DMS 273 treated with DMSO at 0.1 percent for 48 hours (cell line): ENCODE measurements at regions not wholly inside any gene's neighbourhood (a gene's known extent, or its start where the extent isn't known, plus 50 kb on each side); places are given as distances from the start of the nearest gene placed in this dataset.
"Not testable (repeated sequence)": the region's sequence is repeated elsewhere in the genome, so short reads cannot be mapped to it uniquely, and the experiment has no call there.

Source experiments
- DNase-seq: peaks from one replicate; lab custom pipeline; 2025; lab: John Stamatoyannopoulos, UW

- no peak for DNase-seq
These were observed 176.1 kb upstream of the CDIN1 start for GRCh38 chr15:36403351-36403750.

DNA sequence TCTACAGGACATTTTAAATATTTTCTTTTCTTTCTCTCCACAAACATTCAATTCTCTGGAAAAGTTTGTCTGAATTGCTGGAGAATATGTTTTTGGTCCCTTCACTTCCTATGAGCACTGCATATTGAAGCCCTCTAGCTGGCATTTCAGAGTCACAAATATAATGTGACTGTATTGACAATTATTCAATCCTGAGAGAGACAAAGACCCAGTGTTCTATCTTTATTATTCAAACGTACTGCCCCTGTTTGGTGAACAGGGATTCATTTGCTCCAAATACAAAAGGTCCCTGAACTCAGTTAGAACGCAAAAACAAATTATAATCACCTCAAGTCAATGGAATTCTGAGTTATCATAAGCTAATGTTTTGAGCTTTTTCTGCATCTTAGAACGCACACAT, 173.1 kb upstream of the CDIN1 start:
- no peak for DNase-seq

GRCh38 chr15:36406911-36407310, 172.5 kb upstream of the CDIN1 start:
- DNase-seq: no peak

DNA sequence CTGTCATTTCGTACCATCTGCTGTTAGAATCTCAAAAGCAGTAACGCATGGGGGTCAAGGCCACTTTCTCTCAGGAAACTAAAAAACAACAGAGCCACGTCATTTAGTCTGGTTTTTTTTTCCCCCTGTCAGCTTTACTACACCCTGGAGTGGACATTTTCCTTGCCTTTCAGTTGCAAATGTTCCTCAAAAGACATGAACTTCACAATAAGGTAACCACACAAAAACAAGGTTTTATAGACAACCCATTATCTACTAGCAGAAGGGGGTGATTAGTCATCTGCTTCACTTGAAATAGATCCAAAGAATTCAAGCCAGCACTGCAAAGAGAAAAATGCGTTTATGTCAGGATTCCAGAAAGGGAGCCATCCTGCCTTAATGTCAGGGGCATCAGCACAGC, 171.8 kb upstream of the CDIN1 start:
- DNase-seq: peak; percentile 18

DNA sequence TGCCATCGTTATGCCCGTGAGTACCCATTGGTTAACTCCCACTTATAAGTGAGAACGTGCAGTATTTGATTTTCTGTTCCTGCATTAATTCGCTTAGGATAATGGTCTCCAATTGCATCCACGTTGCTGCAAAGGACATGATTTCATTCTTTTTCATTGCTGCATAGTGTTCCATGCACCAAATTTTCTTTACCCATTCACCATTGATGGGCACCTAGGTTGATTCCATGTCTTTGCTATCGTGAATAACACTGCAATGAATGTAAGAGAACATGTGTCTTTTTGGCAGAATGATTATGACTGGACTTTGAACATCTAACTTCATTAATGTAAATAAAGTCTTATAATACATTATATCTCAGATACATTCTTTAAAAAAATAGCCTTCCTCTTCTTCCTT, 169.6 kb upstream of the CDIN1 start:
- no peak for DNase-seq

- DNase-seq: no peak
These were observed 164.8 kb upstream of the CDIN1 start for GRCh38 chr15:36414670-36415069.

DNA sequence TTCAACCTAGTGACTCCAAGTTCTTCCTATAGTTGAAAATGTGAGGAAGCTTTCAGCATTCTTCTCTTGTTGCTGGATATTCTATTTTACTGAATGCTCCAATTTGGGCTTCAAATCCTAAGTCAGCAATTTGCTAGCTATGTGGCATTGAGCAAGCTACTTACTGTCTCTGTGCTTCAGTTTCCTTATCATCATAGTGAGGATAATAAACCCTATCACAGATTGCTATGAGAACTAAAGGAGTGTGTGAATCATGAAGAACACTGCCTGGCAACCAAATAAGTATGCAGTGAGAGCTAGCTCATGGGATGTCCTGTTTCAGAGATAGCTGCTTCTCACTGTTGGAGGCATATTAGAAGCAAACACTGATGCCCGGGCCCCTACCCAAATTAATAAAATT, 163.8 kb upstream of the CDIN1 start:
- no peak for DNase-seq

DNA sequence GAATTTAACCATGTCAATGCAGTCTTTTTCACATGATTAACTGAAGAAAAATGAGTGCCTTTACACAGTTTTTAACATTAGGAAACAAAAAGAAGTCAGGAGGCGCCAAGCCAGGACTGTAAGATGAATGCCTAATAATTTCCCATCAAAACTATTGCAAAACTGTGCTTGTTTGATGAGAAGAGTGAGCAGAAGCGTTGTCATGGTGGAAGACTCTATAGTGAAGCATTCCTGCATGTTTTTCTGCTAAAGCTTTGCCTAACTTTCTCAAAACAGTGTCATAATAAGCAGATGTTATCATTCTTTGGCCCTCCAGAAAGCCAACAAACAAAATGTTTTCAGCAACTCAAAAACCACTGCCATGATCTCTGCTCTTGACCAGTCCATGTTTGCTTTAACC, 156.8 kb upstream of the CDIN1 start:
- DNase-seq: no peak

GRCh38 chr15:36426691-36427090, 152.7 kb upstream of the CDIN1 start:
- no peak for DNase-seq

GRCh38 chr15:36428102-36428845, 151.2 kb upstream of the CDIN1 start:
- DNase-seq: no peak

GRCh38 chr15:36429707-36430106, 149.7 kb upstream of the CDIN1 start:
- DNase-seq: no peak

DNA sequence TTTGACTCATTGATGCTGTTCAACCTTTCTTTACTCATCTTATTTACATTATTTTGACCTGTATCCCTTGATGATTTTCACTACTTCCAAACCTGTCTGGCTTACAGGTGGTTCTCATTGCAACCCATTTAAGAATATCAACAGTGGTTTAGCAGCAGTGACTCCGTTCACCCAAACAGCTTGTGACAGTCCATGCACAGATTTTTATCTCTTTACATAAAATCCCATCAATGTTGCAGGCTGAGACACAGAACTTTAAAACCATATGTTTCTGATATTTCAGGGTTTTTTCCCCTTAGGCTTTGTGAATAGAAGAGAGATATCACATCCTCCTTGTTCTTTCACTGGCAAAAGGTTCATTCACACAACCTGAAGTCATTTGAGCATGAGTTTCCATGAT, 149.1 kb upstream of the CDIN1 start:
- no peak for DNase-seq

- no peak for DNase-seq
These were observed 148.6 kb upstream of the CDIN1 start for GRCh38 chr15:36430726-36431265.

DNA sequence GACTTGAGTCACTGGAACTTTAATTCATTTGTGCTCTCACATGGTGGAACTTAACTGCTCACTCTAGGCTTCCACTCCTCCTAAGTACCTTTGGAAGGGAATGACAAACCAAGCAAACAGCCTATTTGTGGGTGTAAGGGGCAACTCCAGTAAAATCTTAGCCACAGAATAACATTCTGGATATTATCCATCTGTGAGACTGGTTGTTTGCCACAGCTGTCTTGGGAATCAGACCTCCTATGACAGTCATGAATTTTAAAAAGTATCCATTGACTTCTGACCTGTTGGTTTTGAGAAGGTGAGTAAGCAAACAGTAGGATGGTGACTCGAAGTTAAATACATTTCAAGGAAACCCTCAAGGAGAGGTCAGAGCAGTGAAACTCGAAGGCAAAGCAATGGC, 147.3 kb upstream of the CDIN1 start:
- DNase-seq: no peak

GRCh38 chr15:36434177-36434576, 145.2 kb upstream of the CDIN1 start:
- DNase-seq: no peak

GRCh38 chr15:36438499-36438898, 140.9 kb upstream of the CDIN1 start:
- DNase-seq: no peak

GRCh38 chr15:36447373-36447772, 132.1 kb upstream of the CDIN1 start:
- no peak for DNase-seq

- no peak for DNase-seq
These were observed 131.0 kb upstream of the CDIN1 start for GRCh38 chr15:36448418-36448817.

- no peak for DNase-seq
These were observed 130.3 kb upstream of the CDIN1 start for GRCh38 chr15:36449084-36449661.

DNA sequence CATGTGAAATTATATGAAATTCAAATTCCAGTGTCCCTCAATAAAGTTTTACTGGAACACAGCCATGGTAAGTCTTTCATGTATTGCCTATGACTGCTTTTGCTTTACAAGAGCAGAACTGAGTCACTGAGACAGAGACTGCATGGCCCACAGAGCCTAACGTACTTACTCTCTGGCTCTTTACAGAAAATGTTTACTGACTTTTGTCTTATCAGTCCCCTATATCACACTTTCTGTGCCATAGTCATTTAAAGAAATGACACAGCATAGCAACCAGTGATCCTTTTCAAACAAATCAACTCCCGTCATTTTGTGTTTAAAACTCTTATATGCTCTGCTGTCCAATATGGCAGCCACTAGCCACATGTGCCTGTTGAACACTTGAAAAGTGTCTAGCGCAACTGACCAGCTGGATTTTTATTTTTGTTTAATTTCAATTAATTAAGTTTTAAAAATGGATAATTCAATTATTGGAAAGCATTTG, 129.7 kb upstream of the CDIN1 start:
- no peak for DNase-seq

GRCh38 chr15:36454244-36454643, 125.2 kb upstream of the CDIN1 start:
- not testable (repeated sequence) for DNase-seq

DNA sequence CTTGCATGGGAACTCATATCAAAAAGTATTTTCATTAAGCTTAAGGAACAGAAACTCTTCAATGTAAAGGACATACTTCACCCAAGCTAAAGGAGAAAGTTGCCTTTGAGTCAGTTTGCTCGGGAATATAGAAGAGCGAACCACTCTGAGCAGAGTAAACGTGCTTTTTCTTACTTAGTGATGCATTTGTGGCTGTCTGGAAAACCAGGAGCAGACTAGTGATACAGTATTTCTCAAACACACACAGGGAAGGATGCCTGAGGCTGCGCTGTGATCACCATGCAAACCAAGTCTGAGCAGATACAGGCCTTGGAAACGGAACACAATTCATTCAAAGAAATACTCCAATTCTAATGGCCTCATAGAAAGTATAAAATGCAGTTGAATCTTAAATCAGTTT, 121.0 kb upstream of the CDIN1 start:
- no peak for DNase-seq

DNA sequence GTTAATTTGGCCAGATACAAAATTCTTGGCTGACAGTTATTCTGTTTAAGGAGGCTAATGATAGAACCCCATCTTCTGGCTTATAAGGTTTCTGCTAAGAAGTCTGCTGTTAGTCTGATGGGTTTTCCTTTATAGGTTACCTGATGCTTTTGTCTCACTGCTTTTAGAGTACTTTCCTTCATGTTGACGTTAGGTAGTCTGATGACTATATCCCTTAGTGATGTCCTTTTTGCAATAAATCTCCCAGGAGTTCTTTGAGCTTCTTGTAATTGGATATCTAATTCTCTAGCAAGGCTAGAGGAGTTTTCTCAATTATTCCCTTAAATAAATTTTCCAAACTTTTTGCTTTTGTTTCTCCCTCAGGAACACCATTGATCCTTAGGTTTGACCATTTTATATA, 114.1 kb upstream of the CDIN1 start:
- no peak for DNase-seq

GRCh38 chr15:36468746-36469145, 110.7 kb upstream of the CDIN1 start:
- no peak for DNase-seq
